ENCODE measurements at regions not wholly inside any gene's neighbourhood (a gene's known extent, or its start where the extent isn't known, plus 50 kb on each side); places are given as distances from the start of the nearest gene placed in this dataset.

DNA sequence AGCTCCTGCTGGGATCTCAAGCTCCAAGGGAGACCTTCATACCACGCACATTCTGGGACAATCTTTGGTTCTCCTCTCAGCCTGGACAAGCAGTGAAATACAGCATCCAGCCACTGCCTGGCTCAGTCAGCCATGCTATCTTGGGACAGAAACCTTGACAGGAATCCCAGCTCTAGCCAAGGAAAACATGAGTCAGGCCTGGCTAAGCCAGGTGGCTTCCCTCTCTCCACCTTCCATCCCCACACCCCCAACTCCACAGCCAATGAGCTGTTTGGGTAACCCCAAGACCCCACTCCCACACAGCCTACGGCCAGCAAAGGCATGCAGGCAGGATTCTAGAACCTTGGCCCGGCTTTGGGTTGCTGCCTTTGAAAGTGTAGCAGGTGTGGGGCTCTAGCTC, 64.9 kb downstream of the MCFD2 start:
- peak; percentile 84 for DNase-seq

DNA sequence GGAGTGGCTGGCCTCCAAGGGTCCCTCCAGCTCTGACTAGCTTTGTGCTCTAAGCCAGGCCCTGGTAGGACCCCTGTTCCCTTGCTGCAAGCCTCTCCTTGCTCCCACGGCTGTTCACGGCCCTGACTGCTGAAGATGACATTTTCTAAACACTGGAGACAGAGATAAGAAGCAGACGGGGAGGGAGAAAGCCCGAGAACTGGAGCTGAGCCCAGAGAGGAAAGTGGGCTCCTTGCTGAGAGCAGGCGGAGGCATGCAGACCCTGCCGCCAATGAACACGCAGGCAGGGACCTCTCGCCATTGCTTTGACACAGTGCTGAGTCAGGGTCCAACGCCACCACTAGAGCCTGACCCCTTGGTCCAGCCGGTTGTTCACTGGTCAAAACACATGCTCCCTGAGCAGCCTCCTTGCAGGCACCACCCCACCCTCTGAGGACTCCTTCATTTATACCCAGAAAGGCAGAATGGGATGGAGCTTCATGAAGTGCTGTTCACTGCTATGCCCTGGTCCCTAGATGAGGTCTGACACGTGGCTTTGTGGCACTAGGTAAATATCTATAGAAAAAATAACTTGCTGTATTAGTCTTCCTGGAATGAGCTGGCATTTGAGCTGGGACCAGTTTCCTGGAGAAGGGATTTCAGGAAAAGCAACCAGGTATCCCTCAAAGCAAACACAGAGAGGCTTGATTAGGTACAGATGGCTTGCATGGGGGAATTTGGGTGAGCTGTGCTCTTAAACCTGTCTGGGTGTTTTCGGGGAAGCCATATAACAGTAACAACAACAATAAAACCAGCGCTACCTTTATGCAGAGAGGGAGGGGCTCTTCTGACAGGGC, 65.7 kb downstream of the MCFD2 start:
- DNase-seq = peak; percentile 58

DNA sequence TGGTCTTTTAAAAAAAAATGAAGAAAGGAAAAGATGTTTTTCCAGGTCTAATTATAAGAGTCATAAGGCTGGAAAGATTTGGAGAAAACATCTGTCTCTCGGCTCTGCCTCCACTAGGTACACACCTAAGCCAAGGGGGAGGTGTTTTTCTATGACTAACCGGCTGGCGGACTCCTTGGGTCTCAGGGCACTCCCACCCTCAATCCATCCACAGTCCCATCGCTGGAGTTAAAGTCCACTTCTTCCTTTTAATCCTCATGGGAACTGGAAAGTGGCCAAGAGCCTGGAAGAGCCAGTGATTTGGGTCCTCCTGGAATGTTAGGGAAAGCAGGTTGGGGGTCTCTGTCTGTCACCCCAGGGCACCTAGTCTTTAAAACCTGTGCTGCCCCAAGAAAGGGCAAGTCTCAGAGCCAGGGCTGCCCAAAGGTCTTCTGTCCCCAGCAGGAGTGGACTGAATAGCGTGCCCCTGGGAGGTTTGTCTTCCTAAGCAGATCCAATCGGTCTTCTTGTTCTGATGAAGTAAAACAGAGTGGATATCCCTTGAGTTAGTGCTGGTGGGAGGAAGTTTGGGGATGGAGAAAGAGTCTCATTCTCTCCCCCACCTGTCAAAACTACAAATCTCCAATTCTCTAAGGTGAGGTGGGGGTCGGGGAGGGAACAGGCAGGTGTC, 66.4 kb downstream of the MCFD2 start:
- no peak for DNase-seq

DNA sequence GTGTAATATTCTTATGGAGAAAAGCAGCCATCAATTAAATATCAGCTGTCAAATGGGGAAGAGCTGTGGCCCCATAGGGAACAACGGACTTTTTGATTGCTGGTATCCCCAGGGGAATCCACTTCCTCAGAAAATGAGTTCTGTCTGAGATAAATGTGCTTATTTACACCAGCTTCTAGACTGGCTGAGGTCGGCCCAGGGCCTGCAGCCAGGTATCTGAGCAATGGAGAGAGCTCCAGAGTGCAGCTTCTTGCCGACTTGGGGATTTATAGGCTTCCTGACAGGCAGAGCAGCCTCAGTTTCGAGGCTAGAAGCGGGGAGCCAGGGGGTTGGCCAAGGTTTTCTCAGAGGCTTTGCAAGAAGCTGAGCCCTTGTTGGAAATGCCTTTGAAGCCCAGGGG, 67.2 kb downstream of the MCFD2 start:
- peak; percentile 87 for DNase-seq

DNA sequence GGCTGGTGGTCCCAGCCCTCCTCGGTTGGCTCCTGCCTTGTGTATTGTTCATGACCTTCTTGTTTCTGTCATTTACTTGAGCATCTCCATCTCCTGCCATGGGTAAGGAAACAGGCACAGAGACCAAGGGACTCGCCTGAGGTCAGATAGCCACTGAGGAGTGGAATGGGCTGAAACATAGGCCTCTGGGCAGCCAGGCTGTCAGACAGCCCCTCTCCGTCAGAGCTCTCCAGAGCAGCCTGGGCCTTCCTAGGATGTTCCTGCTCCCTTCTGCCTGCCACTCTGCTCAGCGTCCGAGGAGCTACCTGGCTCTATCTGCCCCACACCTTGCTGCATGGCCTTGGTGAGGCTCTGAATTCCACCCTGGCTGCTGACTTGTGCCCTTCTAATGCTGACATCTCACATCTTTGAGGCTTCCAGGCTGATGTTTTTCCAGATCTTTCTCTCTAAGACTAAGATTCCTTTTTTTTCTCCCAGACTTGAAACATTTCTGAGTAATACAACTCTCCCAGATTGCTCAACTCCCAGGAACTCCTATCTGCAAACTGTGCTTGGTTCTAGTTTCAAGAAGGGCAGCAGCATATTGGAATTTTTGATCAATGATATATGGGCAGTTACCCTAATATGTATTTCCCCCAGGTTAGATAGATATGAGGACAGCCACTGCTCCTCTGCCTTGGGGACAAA, 67.7 kb downstream of the MCFD2 start:
- peak; percentile 91 for DNase-seq

DNA sequence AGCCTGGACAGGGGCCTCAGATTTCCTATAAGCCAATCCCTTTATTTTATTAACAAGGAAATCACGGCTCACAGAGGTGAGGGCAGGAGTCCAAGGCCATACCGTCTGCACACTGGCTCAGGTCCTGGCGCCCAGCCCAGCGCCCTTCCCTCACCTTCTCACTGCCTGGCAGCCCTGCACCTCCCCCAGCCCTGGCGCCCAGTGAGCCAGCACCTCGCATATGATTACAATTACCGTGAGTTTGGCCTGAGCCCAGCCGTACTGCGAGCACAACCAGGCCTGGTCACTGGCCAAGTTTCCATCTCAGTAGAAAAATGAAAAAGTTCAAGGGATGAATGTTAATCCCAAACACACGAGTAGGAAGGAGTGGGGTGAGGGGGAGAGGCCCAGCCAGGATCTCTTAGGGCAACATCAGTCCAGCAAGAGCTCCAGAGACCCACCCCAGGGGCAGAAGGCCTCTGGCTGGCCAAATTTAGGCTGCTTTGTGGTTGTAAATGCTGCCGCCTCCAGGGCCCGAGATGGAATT, 68.4 kb downstream of the MCFD2 start:
- DNase-seq = peak; percentile 98

DNA sequence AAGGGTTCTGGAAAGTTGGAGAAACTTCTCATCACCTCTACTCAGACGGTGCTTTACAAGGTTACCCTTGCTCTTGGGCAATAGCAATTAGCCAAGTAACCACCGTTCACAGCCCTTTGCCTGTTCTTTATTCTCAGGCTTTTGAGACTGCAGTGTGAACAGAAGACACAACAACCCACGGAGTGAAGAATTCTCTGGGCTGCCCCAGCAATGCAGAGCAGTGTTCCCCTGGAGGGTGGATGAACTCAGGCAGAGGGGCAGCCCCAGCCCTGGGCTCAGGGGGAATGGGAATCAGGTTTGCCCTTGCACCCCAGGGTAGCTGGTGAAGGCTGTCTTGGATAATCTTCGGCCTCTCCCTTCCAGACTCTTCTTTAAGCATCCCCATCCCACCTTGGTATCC, 69.1 kb downstream of the MCFD2 start:
- DNase-seq = peak; percentile 32

DNA sequence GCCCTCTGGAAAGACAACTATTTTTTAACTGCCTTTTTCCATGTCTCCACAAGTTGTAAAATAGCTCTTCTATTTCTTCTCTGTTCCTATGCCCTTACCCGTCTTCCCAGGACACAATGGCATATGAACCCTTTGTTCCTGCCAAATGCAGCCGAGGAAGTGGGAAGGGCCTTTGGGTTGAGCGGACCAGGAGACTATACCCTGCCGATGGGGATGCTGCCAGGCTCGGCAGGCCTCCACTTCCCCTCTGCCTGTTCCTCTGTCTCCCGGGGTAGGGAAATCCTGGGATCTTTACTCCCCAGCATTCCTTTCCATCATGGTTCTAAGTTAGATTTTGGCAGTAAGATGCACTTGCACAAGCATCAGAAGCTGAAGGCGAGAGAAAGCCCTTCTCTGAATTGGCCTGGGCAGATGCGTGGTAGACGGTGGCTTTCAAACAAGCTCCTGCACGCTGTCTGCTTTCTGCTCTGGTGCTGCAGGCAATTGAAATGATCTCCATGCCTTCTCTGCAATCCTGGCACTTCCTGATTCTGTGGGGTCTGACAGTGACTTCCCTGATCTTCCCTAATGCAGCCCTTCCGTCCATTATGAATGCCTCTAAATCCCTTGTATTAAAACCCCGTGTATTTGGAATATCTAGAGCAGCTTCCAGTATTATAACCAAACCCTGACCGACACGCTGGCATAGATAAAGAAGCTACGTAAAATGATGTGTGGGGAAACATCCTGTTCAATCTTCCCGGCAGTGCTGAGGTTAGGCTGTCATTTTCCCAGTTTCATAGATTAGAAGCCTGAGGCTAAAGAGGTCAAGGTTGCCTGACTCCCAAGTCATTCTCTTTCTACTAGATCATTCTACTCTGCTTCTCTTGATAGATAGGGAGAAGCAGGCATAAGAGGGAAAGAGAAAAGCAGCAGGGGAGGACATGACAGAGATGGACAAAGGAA, 69.8 kb downstream of the MCFD2 start:
- no peak for DNase-seq

DNA sequence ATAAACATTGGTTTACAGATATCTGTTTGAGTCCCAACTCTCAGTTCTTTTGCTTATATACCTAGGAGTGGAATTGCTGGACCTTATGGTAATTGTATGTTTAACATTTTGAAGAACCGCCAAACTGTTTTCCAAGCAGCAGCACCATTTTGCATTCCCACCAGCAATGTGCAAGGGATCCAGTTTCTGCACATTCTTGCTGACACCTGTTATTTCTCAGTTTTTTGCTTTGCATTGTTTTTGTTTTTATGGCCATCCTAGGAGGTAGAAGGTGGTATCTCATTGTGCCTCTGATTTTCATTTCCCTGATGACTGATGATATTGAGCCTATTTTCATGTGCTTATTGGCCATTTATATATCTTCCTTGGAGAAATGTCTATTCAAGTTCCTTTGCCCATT, 71.2 kb downstream of the MCFD2 start:
- no peak for DNase-seq

DNA sequence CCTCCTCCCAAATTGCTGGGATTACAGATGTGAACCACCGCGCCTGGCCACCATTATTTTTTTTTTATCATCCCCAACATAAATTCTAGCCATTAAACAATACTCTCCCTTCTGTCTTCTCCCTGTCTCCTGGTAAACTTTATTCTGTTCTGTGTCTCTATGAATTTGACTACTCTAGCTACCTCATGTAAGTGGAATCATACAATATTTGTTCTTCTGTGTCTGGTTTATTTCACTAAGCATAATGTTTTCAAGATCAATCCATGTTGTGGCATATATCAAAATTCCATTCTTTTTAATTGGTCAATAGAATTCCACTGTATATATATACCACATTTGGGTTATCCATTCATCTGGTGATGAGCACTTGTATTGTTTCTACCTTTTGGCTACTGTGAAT, 71.6 kb downstream of the MCFD2 start:
- DNase-seq = no peak

DNA sequence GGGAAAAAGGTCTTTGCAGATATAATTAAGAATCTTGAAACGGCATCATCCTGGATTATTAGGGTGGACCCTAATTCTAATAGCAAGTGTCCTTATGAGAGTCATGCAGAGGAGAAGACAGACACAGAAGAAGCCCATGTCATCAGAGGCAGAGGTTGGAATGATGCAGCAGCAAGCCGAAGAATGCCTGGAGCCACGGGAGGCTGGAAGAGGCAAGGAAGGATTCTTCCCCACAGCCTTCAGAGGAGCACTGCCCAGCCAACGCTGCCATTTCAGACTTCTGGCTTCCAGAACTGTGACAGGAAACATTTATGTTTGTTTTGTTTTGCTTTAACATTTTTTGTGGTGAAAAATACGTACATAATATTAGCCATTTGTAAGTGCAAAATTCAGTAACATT, 72.3 kb downstream of the MCFD2 start:
- peak; percentile 30 for DNase-seq

DNA sequence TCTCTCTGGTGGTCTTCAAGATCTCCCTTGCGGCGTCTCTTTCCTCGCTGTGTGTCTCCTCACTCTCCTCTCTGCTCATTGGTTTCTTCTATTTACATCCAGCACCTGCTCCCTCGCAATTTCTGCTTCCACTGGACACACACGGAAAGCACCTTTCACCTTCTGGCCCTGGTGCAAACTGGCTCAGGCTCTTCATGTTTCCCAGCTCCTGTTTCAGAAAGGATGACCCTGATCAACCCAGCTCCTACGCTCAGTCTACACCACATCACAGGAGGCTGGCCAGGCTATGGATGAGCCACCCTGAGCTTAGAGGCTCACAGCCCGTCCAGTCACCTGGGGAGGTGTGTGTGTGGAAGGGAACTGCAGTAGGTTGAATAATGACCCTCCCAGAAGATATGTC, 72.7 kb downstream of the MCFD2 start:
- DNase-seq = no peak

DNA sequence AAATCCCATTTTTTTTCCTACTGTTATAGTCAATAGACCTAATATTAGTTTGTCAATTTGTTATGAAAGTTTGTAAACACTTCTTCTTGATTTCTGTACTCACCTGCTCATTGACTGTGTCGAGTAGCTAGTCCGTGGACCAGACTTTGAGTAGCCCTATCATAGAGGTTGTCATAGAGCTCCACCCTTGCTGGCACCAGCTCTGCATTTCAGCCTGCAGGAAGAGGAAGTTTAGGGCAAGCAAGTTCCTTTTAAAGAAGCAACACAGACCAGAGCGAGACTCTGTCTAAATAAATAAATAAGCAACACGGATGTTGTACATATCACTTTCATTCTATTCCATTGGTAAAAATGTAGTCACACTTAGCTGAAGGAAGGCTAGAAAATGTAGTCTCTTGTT, 74.0 kb downstream of the MCFD2 start:
- no peak for DNase-seq

DNA sequence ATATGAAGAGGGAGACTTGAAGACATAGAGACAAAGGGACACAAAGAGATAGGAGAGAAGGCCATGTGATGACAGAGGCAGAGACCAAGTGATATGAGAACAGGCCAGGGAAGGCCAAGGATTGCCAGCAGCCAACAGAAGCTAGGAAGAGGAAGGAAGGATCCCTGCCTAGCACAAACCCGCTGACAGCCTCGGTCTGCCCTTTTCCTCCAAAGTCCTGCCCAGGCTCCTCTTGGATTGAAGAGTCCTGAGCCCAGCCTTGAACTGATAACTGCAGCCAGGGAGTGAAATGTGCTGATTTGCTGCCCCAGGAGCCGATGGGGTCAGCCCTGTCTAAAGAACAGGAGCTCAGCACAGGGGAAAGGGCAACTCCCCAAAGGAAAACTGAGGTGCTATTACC, 76.6 kb downstream of the MCFD2 start:
- no peak for DNase-seq

DNA sequence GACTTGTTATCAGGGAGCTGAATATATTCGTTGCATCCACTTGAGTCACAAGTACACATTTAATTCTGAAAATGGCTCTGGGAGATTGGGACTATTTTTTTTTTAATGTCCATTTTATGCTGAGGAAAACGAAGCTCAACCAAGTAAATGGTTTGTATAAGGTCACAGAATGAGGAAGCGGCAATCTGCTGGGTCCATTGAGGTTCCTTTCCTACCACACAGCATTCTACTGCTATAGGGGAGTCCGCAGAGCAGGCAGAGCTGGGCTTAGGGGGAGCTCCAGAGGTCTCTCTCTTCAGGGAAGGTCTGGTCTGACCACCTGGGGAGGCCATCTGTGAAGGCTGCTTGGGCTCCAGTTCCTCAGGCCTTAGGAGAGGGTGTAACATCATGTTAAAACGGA, 77.9 kb downstream of the MCFD2 start:
- DNase-seq = no peak

DNA sequence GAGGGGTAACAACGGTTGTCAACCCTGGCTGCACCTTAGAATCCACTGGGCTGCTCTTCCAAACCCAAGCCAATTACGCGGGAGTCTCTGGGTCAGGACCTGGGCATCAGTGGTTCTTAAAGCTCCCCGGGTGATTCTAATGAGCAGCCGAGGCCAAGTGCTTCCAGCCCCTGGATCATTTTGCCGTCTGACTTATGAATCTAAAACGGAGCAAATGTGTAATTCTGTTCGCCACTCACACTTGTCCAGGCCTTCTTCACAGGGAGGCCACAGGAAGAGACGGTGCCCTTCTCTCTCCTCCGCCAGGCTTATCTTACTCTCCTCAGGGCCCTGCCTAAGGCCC, 78.5 kb downstream of the MCFD2 start:
- DNase-seq = no peak

DNA sequence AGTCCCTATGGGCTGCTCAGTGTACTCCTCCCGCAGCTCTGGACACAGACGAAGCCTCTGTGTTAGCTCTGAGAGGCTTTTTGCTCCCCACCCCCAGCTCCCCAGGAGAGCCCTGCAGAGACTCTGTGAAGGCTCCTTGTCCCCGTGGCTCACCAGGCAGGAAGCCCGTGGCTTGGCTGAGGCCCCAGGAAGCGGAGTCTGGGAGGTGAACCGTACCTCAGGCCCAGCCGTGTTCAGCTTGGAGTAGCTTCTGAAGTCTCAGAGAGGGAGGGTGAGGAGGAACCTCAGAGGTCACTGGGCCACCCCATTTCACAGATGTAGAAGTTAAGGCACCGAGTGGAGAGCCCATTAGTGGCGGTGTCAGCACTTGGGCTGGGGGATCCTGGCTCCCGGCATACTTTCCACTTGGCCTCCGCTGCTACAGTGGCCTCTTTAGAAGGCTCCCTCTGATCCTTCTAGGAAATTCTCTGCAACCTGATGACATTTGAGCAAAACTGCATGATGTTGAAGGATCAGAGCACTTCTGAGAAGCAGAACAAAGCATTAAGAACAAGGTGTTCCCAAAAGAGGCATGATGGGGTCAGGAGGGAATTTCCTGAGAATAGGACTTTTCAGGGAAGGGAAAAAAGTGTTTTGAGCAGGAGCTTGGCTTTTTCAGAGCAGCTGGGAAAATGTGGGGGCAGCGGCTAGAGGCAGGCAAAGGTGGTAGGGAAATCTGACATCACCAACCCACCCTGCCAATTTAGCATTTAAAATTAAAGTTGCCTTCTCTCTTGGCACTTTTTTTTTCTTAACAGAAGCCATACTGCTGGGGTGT, 79.1 kb downstream of the MCFD2 start:
- peak; percentile 85 for DNase-seq

DNA sequence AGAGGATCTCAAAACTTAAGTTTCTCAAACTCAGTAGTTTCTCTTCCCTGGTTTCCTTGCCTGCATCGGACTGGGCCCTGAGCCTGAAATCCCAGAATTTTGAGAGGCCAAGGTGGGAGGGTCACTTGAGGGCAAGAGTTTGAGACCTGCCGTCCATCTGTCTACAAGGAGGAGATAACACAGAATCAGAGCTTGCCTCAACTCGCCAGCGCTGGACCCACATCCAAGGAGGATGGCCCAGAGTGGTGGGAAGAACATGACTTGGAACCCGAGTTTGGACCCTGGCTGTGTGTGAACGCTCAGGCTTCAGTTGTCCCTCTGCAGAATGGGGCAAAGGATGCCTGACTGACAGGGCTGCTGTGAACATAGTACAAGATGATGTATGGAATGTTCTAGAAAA, 80.1 kb downstream of the MCFD2 start:
- DNase-seq = no peak

DNA sequence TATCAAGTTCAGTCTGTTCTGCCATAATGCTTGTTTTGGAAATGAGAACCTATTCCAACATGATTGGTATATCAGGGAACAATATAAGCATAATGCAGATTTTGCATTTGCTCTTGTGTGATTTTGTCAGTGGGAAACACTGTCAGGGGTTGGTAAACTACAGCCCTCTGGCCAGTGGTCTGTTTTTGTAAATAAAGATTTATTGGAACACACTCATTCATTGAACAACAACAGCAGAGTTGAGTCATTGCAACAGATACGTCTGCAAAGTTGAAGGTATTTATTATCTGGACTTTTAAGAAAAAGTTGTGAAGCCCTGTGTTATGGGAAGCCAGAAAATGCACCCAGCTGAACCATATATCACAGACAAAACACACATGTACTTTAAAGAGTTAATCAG, 83.1 kb downstream of the MCFD2 start:
- no peak for DNase-seq

DNA sequence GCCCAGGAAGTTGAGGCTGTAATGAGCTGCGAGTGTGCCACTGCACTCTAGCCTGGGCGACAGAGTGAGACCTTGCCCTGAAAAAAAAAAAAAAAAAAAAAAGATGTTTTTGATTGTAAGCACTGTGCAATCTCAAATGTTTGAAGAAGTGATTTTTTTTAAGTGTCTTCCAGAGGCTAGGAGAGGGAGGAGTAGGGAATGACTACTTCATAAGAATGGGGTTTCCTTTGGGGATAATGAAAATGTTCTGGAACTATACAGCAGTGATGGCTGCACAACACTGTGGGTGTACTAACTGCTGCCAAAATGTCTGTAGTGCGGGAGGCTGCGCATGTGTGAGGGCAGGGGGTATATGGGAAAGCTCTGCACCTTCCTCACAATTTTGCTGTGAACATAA, 83.7 kb downstream of the MCFD2 start:
- no peak for DNase-seq

DNA sequence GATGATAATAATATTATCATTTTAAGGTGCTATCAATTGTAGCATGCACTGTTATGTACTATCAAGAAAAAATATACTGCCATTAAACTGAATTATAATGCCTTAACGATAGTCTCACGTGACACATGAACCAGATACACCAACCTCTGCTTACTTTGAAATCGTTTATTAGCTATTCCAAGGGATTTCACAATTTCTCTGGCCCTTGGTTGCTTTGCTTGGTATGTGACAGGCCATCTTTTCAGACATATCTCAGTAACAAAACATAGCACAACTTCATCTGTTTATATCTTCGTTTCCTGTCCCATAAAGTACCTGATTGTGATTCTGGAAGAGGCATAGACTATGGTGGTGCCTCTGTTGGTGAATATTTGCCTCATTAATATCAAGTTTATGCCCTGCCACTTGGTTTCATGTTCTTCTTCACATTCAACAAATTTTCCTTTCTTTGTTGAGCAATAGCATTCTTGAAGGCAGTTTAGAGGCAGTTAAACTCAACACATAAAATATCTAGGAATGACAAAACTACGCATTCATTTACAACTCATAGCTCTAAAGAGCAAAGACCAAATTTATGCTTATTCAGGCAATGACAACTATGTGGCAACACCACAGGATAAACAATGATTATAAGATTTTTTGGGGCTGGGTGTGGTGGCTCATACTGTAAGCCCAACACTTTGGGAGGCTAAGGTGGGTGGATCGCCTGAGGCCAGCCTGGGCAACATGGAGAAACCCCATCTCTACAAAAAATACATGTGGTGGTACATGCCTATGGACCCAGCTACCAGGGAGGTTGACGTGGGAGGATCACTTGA, 84.3 kb downstream of the MCFD2 start:
- peak; percentile 85 for DNase-seq

Data from fibroblast of skin of abdomen (primary cell).